ENCODE measurements at regions not wholly inside any gene's neighbourhood (a gene's known extent, or its start where the extent isn't known, plus 50 kb on each side); places are given as distances from the start of the nearest gene placed in this dataset.

DNA sequence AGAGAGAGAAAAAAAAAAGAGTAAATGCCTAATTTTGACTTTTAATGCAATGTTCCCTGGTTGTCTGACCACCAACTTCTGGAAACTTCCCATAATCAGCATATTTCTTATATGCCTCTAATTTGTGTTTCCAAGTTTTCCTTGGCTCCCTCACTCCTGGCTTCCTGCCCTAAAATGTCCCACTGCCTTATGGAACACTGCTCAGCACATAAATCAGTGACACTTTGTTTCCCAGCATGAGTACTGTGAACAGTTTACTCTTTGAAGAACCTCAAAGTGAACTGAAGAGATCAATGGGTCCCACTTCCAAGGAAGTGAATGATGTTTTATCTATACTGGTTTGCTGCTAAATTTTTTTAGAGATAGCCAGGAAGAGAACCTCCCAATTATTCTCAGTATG is 271.3 kb upstream of the PRMT6 start:
- H3K9me3 Mint-ChIP-seq: no peaks in the 10 kb centered on the region
- no peak for DNase-seq
- TF ChIP-seq, protein P1, sequence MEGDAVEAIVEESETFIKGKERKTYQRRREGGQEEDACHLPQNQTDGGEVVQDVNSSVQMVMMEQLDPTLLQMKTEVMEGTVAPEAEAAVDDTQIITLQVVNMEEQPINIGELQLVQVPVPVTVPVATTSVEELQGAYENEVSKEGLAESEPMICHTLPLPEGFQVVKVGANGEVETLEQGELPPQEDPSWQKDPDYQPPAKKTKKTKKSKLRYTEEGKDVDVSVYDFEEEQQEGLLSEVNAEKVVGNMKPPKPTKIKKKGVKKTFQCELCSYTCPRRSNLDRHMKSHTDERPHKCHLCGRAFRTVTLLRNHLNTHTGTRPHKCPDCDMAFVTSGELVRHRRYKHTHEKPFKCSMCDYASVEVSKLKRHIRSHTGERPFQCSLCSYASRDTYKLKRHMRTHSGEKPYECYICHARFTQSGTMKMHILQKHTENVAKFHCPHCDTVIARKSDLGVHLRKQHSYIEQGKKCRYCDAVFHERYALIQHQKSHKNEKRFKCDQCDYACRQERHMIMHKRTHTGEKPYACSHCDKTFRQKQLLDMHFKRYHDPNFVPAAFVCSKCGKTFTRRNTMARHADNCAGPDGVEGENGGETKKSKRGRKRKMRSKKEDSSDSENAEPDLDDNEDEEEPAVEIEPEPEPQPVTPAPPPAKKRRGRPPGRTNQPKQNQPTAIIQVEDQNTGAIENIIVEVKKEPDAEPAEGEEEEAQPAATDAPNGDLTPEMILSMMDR (IDR thresholded peaks at IDR 0.05): no peak
- no peaks in the 10 kb centered on the region for H3K27me3 Mint-ChIP-seq (ENCODE audit: low read depth, poor library complexity)
- H3K4me1 Mint-ChIP-seq: peaks cover 5% of the 10 kb centered on the region
- no peaks in the 10 kb centered on the region for H3K36me3 Mint-ChIP-seq (ENCODE audit: low read depth)
- H3K27ac Mint-ChIP-seq: no peak overlapping the region
- no peak overlapping the region for H3K4me3 Mint-ChIP-seq

DNA sequence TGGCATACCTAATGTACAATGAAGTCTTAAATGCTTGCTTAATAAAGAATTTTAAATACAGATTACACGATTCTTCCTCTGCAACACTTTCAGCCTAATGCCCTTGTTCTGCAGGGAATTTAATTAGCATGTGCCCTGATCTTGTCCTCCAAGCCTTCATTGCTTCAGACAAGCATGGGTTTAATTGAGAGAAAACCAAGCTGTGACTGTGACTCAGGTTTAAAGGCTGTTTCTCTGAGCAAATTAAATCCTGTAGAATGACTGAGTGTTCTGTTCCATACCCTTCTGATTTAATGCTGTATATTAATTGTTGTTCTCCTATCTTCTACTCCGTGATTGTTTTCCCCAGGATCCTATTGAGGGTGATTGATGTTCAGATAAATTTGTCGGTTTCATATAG is 269.0 kb upstream of the PRMT6 start:
- no peaks in the 10 kb centered on the region for H3K27me3 Mint-ChIP-seq (ENCODE audit: low read depth, poor library complexity)
- TF ChIP-seq, protein P1 (IDR thresholded peaks at IDR 0.05): no peak
- H3K36me3 Mint-ChIP-seq (ENCODE audit: low read depth): no peaks in the 10 kb centered on the region
- DNase-seq: no peak
- H3K4me1 Mint-ChIP-seq: peaks cover 5% of the 10 kb centered on the region
- no peaks in the 10 kb centered on the region for H3K9me3 Mint-ChIP-seq
- no peak overlapping the region for H3K27ac Mint-ChIP-seq
- no peak overlapping the region for H3K4me3 Mint-ChIP-seq

DNA sequence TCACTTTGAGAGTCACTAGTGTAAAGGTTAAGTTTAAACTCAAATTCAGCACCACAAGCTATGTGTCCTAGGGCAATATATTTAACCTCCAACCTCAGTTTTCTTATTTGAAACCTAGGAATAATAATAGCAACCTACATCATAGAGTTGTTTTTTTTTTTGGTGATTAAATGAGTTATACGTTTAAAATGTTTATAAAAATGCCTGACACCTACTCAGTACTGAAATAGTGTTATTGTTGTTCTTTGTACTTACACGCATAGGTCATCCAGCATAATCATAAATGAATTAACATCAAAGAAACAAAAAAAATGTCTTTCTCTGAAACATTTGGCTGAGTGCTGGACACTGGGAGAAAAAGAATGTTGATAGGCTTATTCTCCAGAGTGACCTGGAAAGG is 266.8 kb upstream of the PRMT6 start:
- no peak for DNase-seq
- H3K36me3 Mint-ChIP-seq (ENCODE audit: low read depth): no peaks in the 10 kb centered on the region
- peaks cover 5% of the 10 kb centered on the region for H3K4me1 Mint-ChIP-seq
- TF ChIP-seq, protein P1 (IDR thresholded peaks at IDR 0.05): no peak
- H3K27ac Mint-ChIP-seq: no peak overlapping the region
- H3K27me3 Mint-ChIP-seq (ENCODE audit: low read depth, poor library complexity): no peaks in the 10 kb centered on the region
- no peaks in the 10 kb centered on the region for H3K9me3 Mint-ChIP-seq
- H3K4me3 Mint-ChIP-seq: no peak overlapping the region

DNA sequence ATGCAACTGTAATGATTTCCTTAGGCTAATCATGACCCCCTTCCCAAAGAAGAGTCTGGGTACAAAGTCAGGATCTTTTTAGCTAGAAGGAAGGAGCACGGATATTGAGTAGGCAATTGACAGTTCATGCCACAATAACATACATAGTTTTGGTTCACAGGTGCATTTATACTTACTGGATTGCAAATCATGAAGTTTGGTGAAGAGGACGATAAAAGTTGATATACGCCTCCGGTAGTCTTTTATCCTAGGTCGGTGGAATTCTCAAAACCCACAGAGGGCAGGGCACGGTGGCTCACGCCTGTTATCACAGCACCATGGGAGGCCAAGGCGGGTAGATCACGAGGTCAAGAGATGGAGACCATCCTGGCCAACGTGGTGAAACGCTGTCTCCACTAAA is 265.4 kb upstream of the PRMT6 start:
- H3K36me3 Mint-ChIP-seq (ENCODE audit: low read depth): no peaks in the 10 kb centered on the region
- TF ChIP-seq, protein P1 (IDR thresholded peaks at IDR 0.05): no peak
- H3K9me3 Mint-ChIP-seq: no peaks in the 10 kb centered on the region
- no peak overlapping the region for H3K27ac Mint-ChIP-seq
- H3K27me3 Mint-ChIP-seq (ENCODE audit: low read depth, poor library complexity): no peaks in the 10 kb centered on the region
- no peak for DNase-seq
- H3K4me3 Mint-ChIP-seq: no peak overlapping the region
- no peaks in the 10 kb centered on the region for H3K4me1 Mint-ChIP-seq

DNA sequence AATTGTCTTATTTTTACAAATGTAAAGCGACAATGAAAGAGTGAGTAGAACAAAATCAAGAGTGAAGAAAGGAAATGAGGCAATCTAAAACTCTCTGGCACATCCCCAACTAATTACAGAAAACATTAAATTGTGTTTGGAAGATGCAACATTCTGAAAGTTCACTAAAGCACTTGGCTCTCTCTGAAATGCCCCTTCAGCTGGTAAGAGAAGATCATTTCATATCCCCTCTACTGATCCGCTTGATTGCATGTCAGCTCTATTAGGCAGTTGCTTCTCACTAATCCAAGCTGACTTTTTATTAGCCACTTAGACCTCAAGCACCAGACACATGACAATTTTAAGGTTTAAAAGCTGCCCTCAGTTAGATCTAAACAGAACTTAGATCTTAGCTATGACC is 262.8 kb upstream of the PRMT6 start:
- H3K36me3 Mint-ChIP-seq (ENCODE audit: low read depth): no peaks in the 10 kb centered on the region
- H3K4me1 Mint-ChIP-seq: no peaks in the 10 kb centered on the region
- H3K4me3 Mint-ChIP-seq: no peak overlapping the region
- H3K9me3 Mint-ChIP-seq: no peaks in the 10 kb centered on the region
- H3K27ac Mint-ChIP-seq: no peak overlapping the region
- no peak for DNase-seq
- TF ChIP-seq, protein P1 (IDR thresholded peaks at IDR 0.05): no peak
- no peaks in the 10 kb centered on the region for H3K27me3 Mint-ChIP-seq (ENCODE audit: low read depth, poor library complexity)

DNA sequence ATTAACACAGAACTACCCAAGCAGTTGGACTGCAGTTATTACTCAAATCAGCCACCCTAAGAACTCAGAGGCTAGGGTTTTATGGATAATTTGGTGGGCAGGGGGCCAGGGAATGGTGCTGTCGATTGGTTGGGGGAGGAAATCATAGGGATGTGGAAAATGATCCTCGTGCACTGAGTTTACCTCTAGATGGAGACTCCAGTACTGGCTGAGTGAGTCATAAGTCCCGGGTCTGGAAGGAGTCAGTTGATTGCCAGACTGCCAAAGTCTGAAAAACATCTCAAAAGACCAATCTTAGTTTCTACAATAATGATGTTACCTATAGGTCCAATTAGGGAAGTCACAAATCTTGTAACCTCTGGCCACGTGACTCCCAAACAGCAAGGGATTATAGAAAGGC is 257.5 kb upstream of the PRMT6 start:
- H3K9me3 Mint-ChIP-seq: no peaks in the 10 kb centered on the region
- H3K36me3 Mint-ChIP-seq (ENCODE audit: low read depth): no peaks in the 10 kb centered on the region
- H3K27ac Mint-ChIP-seq: peak overlapping the region; percentile 6
- H3K4me1 Mint-ChIP-seq: no peaks in the 10 kb centered on the region
- no peaks in the 10 kb centered on the region for H3K27me3 Mint-ChIP-seq (ENCODE audit: low read depth, poor library complexity)
- H3K4me3 Mint-ChIP-seq: no peak overlapping the region
- DNase-seq: no peak
- TF ChIP-seq, protein P1 (IDR thresholded peaks at IDR 0.05): no peak

Data from nephron progenitor cell (in vitro differentiated cells).